IgD-negative memory B cell (primary cell): ENCODE measurements at regions not wholly inside any gene's neighbourhood (a gene's known extent, or its start where the extent isn't known, plus 50 kb on each side); places are given as distances from the start of the nearest gene placed in this dataset.

Experiments
- H3K27ac Mint-ChIP-seq, 3 donors: one replicate each; pipeline ENCODE4 v1.8.0; 2020 to 2022; ENCODE audit warnings: mild to moderate bottlenecking in 3 of 3, mixed read lengths in 3 of 3, moderate library complexity in 1 of 3
- H3K27me3 Mint-ChIP-seq: one replicate; pipeline ENCODE4 v1.8.0; 2021; ENCODE audit warnings: mixed read lengths
- H3K36me3 Mint-ChIP-seq: one replicate; pipeline ENCODE4 v1.8.0; 2020; ENCODE audit warnings: mild to moderate bottlenecking, mixed read lengths
- H3K4me1 Mint-ChIP-seq, 3 donors: one replicate each; pipeline ENCODE4 v1.8.0; 2020 to 2022; ENCODE audit warnings: mixed read lengths in 3 of 3, mild to moderate bottlenecking in 1 of 3
- H3K4me3 Mint-ChIP-seq, 4 donors: one replicate each; pipeline ENCODE4 v1.8.0; 2020 to 2022; ENCODE audit warnings: mild to moderate bottlenecking in 4 of 4, mixed read lengths in 4 of 4, moderate library complexity in 3 of 4
- H3K9me3 Mint-ChIP-seq, 3 donors: one replicate each; pipeline ENCODE4 v1.8.0; 2020 to 2021; ENCODE audit warnings: mixed read lengths in 3 of 3, mild to moderate bottlenecking in 1 of 3

GRCh38 chr4:166366012-166366411, 493.0 kb downstream of the TLL1 start:
- no peak overlapping the region for H3K27ac Mint-ChIP-seq
- no peaks in the 10 kb centered on the region for H3K36me3 Mint-ChIP-seq
- no peaks in the 10 kb centered on the region for H3K4me1 Mint-ChIP-seq
- H3K9me3 Mint-ChIP-seq: peaks cover 0 to 3% (median under 1%) of the 10 kb centered on the region in 3 donors
- H3K27me3 Mint-ChIP-seq: no peaks in the 10 kb centered on the region
- H3K4me3 Mint-ChIP-seq: no peak overlapping the region

DNA sequence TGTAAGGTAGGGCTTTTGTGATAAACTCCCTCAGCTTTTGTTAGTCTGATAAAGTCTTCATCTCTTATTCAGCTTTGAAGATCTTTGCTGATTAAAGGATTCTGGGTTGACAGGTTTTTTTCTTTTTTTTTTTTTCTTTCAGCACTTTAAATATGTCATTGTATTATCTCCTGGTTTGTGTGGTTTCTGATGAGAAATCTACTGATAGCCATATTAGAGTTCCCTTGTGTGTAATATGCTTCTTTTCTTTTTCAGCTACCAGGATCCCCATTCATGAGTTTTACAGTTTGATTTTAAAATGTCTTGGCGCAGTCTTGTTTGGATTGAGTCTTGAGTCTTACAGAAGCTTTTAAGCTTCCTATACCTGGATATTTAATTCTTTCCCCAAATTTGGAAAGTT, 504.5 kb downstream of the TLL1 start:
- no peak overlapping the region for H3K27ac Mint-ChIP-seq
- H3K27me3 Mint-ChIP-seq: no peaks in the 10 kb centered on the region
- H3K9me3 Mint-ChIP-seq: peaks cover 4 to 16% (median 13%) of the 10 kb centered on the region in 3 donors
- H3K4me1 Mint-ChIP-seq: no peaks in the 10 kb centered on the region
- no peak overlapping the region for H3K4me3 Mint-ChIP-seq
- H3K36me3 Mint-ChIP-seq: peaks cover 2% of the 10 kb centered on the region

DNA sequence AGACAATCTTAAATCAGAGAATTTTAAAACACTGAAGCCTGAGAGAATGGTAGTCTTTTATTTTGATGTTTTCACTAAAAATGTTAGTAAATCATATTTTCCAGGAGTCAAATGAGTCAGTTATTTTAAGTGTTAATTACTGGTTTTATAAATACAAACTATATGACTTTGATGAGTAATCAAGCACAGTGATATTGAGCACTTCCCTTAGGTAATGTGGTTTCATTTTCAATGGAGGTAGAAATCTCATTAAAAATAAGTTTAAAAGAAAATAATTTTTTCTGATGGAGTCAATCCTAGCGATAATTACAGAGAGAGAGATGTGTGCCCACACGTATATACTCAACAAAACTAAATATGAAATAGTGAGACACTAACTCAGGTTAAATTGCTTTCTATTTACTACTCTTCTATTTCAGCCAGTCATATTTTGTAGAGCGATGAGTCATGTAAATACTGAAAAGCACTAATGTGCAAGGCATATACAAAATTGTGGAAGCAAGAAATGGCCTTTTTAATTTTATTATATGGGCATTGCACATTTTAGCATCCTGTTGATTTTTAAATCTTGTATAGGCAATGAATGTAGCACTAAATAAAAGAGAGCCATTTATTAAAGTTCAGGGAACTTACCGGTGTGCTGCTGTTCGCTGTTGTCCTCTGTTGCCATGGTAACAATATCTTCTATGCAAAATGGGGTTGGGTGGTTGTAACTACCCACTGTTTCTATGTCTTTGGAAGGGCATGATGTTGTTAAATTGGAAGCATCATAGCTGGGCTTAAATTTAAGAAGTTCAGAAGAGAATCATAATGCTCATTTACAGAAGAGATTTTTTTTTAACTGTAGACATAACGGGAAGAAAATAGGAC, 513.7 kb downstream of the TLL1 start:
- Mint-ChIP-seq H3K36me3 (no peaks in the 10 kb centered on the region), H3K9me3 (peaks cover 2 to 3% (median 3%) of the 10 kb centered on the region in 3 donors), H3K27me3 (no peaks in the 10 kb centered on the region), H3K27ac (no peak overlapping the region), H3K4me1 (no peaks in the 10 kb centered on the region), H3K4me3 (no peak overlapping the region)

- H3K9me3 Mint-ChIP-seq: peaks cover 1 to 3% (median 1%) of the 10 kb centered on the region in 3 donors
- H3K36me3 Mint-ChIP-seq: no peaks in the 10 kb centered on the region
- H3K27me3 Mint-ChIP-seq: peaks cover 2% of the 10 kb centered on the region
- H3K4me1 Mint-ChIP-seq: no peaks in the 10 kb centered on the region
- no peak overlapping the region for H3K27ac Mint-ChIP-seq
- H3K4me3 Mint-ChIP-seq: no peak overlapping the region
Measured at GRCh38 chr4:166391501-166391900, 518.5 kb downstream of the TLL1 start.

- H3K27ac Mint-ChIP-seq: no peak overlapping the region
- no peaks in the 10 kb centered on the region for H3K4me1 Mint-ChIP-seq
- peaks cover 0 to 1% (median 0%) of the 10 kb centered on the region in 3 donors for H3K9me3 Mint-ChIP-seq
Measured at GRCh38 chr4:166399021-166399420, 526.0 kb downstream of the TLL1 start.

DNA sequence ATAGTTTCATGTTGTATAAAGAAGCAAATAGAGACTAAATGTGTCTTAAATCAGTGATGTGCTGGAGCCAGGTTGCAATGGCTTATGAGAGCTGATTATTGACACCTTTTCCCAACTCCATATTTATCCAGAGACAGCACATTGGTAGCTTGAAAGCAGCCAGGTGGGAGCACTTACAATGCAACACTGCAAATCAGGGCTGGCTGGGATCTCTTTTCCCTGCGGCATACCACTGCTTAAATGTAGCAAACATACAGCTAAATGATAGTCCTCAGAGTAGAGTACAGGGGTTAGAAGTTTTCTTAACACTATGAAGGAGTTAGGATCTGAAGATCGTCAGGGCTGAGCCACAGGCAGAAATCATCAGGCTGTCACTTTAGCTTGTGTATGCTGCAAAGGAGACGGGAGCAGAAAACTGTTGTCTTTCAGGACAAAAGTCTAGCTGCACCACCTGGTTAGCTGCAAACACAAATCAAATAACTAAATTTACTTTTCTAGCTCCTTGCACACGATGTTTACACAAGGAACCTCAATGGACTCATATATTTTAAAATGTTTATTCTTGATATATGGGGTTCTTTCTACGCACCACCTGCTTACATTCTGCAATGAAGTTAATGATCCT, 527.3 kb downstream of the TLL1 start:
- Mint-ChIP-seq H3K36me3 (no peaks in the 10 kb centered on the region), H3K4me1 (no peaks in the 10 kb centered on the region), H3K4me3 (no peak overlapping the region), H3K27ac (no peak overlapping the region), H3K27me3 (no peaks in the 10 kb centered on the region), H3K9me3 (no peaks in the 10 kb centered on the region)

More at GRCh38 chr4:166399021-166399420, 526.0 kb downstream of the TLL1 start:
- no peaks in the 10 kb centered on the region for H3K36me3 Mint-ChIP-seq
- no peak overlapping the region for H3K4me3 Mint-ChIP-seq
- no peaks in the 10 kb centered on the region for H3K27me3 Mint-ChIP-seq

GRCh38 chr4:166413356-166413755, 540.3 kb downstream of the TLL1 start:
- Mint-ChIP-seq H3K9me3 (peaks cover 7 to 21% (median 8%) of the 10 kb centered on the region in 3 donors), H3K4me3 (no peak overlapping the region), H3K27ac (no peak overlapping the region), H3K4me1 (peaks cover 0 to 2% (median 0%) of the 10 kb centered on the region in 3 donors), H3K36me3 (no peaks in the 10 kb centered on the region), H3K27me3 (no peaks in the 10 kb centered on the region)

DNA sequence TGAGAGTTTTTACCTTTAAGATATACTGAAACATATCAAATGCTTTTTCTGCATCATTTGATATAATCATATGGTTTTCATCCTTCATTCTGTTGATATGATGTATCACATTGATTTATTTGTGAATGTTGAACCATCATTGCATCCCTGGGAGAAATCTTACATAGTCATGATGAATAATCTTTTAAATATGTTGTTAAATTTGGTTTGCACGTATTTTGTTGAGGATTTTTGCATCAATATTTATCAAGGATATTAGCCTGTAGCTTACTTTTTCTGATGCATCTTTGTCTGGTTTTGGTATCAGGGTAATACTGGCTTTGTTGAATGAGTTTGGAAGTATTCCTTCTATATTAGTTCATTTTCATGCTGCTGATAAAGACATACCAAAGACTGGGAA, 541.4 kb downstream of the TLL1 start:
- no peak overlapping the region for H3K27ac Mint-ChIP-seq

GRCh38 chr4:166415749-166416148, 542.7 kb downstream of the TLL1 start:
- no peaks in the 10 kb centered on the region for H3K27me3 Mint-ChIP-seq
- H3K27ac Mint-ChIP-seq: no peak overlapping the region
- H3K36me3 Mint-ChIP-seq: no peaks in the 10 kb centered on the region
- H3K4me3 Mint-ChIP-seq: no peak overlapping the region
- H3K9me3 Mint-ChIP-seq: peaks cover 6 to 27% (median 9%) of the 10 kb centered on the region in 3 donors
- peaks cover 0 to 2% (median 0%) of the 10 kb centered on the region in 3 donors for H3K4me1 Mint-ChIP-seq

More for the DNA sequence above, 541.4 kb downstream of the TLL1 start:
- Mint-ChIP-seq H3K4me1 (peaks cover 0 to 2% (median 0%) of the 10 kb centered on the region in 3 donors), H3K9me3 (peaks cover 6 to 27% (median 9%) of the 10 kb centered on the region in 3 donors), H3K4me3 (no peak overlapping the region), H3K36me3 (no peaks in the 10 kb centered on the region), H3K27me3 (no peaks in the 10 kb centered on the region)

GRCh38 chr4:166421556-166422156, 548.6 kb downstream of the TLL1 start:
- H3K4me3 Mint-ChIP-seq: no peak overlapping the region
- H3K9me3 Mint-ChIP-seq: peaks cover 3 to 18% (median 9%) of the 10 kb centered on the region in 3 donors
- H3K27me3 Mint-ChIP-seq: no peaks in the 10 kb centered on the region
- no peaks in the 10 kb centered on the region for H3K4me1 Mint-ChIP-seq
- no peaks in the 10 kb centered on the region for H3K36me3 Mint-ChIP-seq
- no peak overlapping the region for H3K27ac Mint-ChIP-seq

- Mint-ChIP-seq H3K27ac (no peak overlapping the region), H3K4me1 (no peaks in the 10 kb centered on the region), H3K27me3 (no peaks in the 10 kb centered on the region)
Measured at GRCh38 chr4:166422475-166422874, 549.4 kb downstream of the TLL1 start.

GRCh38 chr4:166426300-166426863, 553.3 kb downstream of the TLL1 start:
- H3K9me3 Mint-ChIP-seq: peaks cover 0 to 3% (median 3%) of the 10 kb centered on the region in 3 donors
- H3K27ac Mint-ChIP-seq: no peak overlapping the region
- no peaks in the 10 kb centered on the region for H3K27me3 Mint-ChIP-seq
- no peaks in the 10 kb centered on the region for H3K4me1 Mint-ChIP-seq
- no peak overlapping the region for H3K4me3 Mint-ChIP-seq
- H3K36me3 Mint-ChIP-seq: no peaks in the 10 kb centered on the region

More at GRCh38 chr4:166422475-166422874, 549.4 kb downstream of the TLL1 start:
- Mint-ChIP-seq H3K9me3 (peaks cover 3 to 14% (median 9%) of the 10 kb centered on the region in 3 donors), H3K36me3 (no peaks in the 10 kb centered on the region), H3K4me3 (no peak overlapping the region)

DNA sequence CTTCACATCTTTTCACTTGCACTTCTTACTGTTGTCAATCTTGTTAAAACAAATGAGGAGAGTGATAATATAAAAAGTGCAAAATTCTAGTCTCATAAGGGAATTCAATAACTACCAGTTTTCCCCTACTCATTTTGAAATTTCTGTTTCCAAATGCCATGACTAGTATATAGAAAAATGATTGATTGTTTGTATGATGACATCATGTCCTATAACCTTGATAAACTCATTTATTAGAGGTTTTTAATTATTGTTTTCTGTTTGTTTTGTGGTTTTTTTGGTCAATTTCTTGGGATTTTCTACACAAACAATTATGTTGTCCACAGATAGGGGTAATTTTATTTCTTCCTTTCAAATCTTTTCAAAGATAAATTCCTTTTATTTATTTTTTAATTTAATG, 559.1 kb downstream of the TLL1 start:
- Mint-ChIP-seq H3K4me1 (no peaks in the 10 kb centered on the region), H3K4me3 (no peak overlapping the region), H3K27me3 (no peaks in the 10 kb centered on the region), H3K9me3 (peaks cover 0 to 3% (median 3%) of the 10 kb centered on the region in 3 donors), H3K36me3 (no peaks in the 10 kb centered on the region), H3K27ac (no peak overlapping the region)

GRCh38 chr4:166432842-166433241, 559.8 kb downstream of the TLL1 start:
- H3K36me3 Mint-ChIP-seq: no peaks in the 10 kb centered on the region
- H3K27me3 Mint-ChIP-seq: no peaks in the 10 kb centered on the region
- H3K27ac Mint-ChIP-seq: no peak overlapping the region
- no peak overlapping the region for H3K4me3 Mint-ChIP-seq
- no peaks in the 10 kb centered on the region for H3K4me1 Mint-ChIP-seq
- peaks cover 0 to 3% (median 3%) of the 10 kb centered on the region in 3 donors for H3K9me3 Mint-ChIP-seq

DNA sequence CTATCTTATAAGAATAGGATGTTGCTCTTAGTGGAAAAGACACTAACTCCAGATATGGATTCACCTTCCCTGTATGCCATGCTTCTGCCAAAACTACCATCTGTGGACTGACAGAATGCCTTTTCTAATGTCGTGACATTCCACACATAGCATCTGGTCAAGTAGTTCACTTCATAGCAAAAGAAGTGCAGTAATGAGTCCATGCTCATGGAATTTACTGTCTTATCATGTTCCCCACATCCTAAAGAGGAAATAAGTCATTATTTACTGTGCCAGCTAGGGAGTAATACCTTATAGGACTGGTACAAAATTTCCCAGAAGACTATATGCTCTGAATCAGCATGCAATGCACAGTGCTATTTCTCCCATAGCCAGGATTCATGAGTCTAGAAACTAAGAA, 562.4 kb downstream of the TLL1 start:
- H3K4me3 Mint-ChIP-seq: no peak overlapping the region
- no peaks in the 10 kb centered on the region for H3K4me1 Mint-ChIP-seq
- no peak overlapping the region for H3K27ac Mint-ChIP-seq
- peaks cover 0 to 6% (median 3%) of the 10 kb centered on the region in 3 donors for H3K9me3 Mint-ChIP-seq
- no peaks in the 10 kb centered on the region for H3K36me3 Mint-ChIP-seq
- H3K27me3 Mint-ChIP-seq: no peaks in the 10 kb centered on the region
